K562 (cell line): ENCODE measurements at regions not wholly inside any gene's neighbourhood (a gene's known extent, or its start where the extent isn't known, plus 50 kb on each side); places are given as distances from the start of the nearest gene placed in this dataset.

ENCODE experiments used
- CBX2 ChIP-seq: fragments of 200-600 bp; sonication (generic); IDR thresholded peaks from one replicate; pipeline ENCODE4 v1.6.1; 2012; ENCODE audit warnings: mild to moderate bottlenecking, low read length, inconsistent platforms; ENCODE audit not compliant: insufficient read depth, poor library complexity, severe bottlenecking
- CBX3 ChIP-seq, 2 experiments: IDR thresholded peaks; 1 replicate in 1 of 2; 2 replicates in 1 of 2; pipeline ENCODE4 v1.6.1; 2012; ENCODE audit warnings: inconsistent platforms in 2 of 2, low read length in 2 of 2, borderline replicate concordance in 1 of 2, control low read depth in 1 of 2
- CSDE1 ChIP-seq, 2 experiments: fragments of 450-650 bp; IDR thresholded peaks; 2 replicates each; pipeline ENCODE4 v1.6.1; 2016; ENCODE audit warnings: mild to moderate bottlenecking in 1 of 2
- DEAF1 ChIP-seq: fragments of 450-650 bp; formaldehyde crosslinking; IDR thresholded peaks from 2 replicates; pipeline ENCODE4 v1.4.0; 2020; ENCODE audit warnings: mild to moderate bottlenecking, moderate library complexity
- FOXK1 ChIP-seq: sonication (generic); formaldehyde crosslinking; IDR thresholded peaks from 2 replicates; pipeline ENCODE4 v1.8.0; 2022; ENCODE audit warnings: missing genetic modification reagents, mild to moderate bottlenecking, borderline replicate concordance
- HMG20B ChIP-seq: fragments of 250-450 bp; sonication (Bioruptor Pico); IDR thresholded peaks from 2 replicates; pipeline ENCODE4 v1.5.0; 2021; ENCODE audit warnings: mild to moderate bottlenecking
- PCBP1 ChIP-seq: fragments of 200-400 bp; formaldehyde crosslinking; IDR thresholded peaks from 2 replicates; pipeline ENCODE4 v1.6.1; 2018; ENCODE audit warnings: mild to moderate bottlenecking, low read depth, low read length; ENCODE audit not compliant: poor library complexity, severe bottlenecking
- PYGO2 ChIP-seq: fragments of 450-650 bp; IDR thresholded peaks from 2 replicates; pipeline ENCODE4 v1.6.1; 2016; ENCODE audit warnings: mild to moderate bottlenecking, missing genetic modification characterization, moderate library complexity, missing compliant biosample characterization
- SAP30 ChIP-seq: fragments of 200-600 bp; sonication (generic); IDR thresholded peaks from 2 replicates; pipeline ENCODE4 v1.6.1; 2012; ENCODE audit warnings: borderline replicate concordance, low read depth, mild to moderate bottlenecking, moderate library complexity, low read length, control low read depth, inconsistent platforms; ENCODE audit not compliant: insufficient read depth, poor library complexity, severe bottlenecking
- SMC3 ChIP-seq: conservative IDR thresholded peaks from 2 replicates; pipeline ENCODE4 v1.6.1; 2011; ENCODE audit warnings: low read depth, low read length, improper control_type of control experiment; ENCODE audit not compliant: insufficient read depth
- SRSF7 ChIP-seq: fragments of 200-400 bp; formaldehyde crosslinking; optimal IDR thresholded peaks from 2 replicates; pipeline ENCODE3; 2017; ENCODE audit warnings: mild to moderate bottlenecking, low read depth, low read length
- SUPT5H ChIP-seq: fragments of 450-650 bp; IDR thresholded peaks from 2 replicates; pipeline ENCODE4 v1.6.1; 2016
- TAF7 ChIP-seq: fragments of 450-650 bp; IDR thresholded peaks from 2 replicates; pipeline ENCODE4 v1.6.1; 2016; ENCODE audit warnings: missing genetic modification characterization, missing compliant biosample characterization
- YY1 ChIP-seq, 3 experiments: IDR thresholded peaks; 2 replicates each; pipeline ENCODE4 v1.6.1; 2011; ENCODE audit warnings: low read length in 2 of 3, mild to moderate bottlenecking in 2 of 3, moderate library complexity in 2 of 3, borderline replicate concordance in 1 of 3, control low read depth in 1 of 3, low read depth in 1 of 3; ENCODE audit not compliant: insufficient read depth in 3 of 3, insufficient replicate concordance in 2 of 3, control insufficient read depth in 1 of 3, insufficient read length in 1 of 3; ENCODE audit errors: extremely low read depth in 1 of 3
- ZBTB33 ChIP-seq: sonication (generic); formaldehyde crosslinking; IDR thresholded peaks from 2 replicates; pipeline ENCODE4 v1.8.1; 2023; ENCODE audit warnings: mild to moderate bottlenecking, missing genetic modification reagents
- ZNF121 ChIP-seq: sonication (generic); formaldehyde crosslinking; conservative IDR thresholded peaks from 2 replicates; pipeline ENCODE4 v1.8.0; 2022; ENCODE audit warnings: missing genetic modification reagents
- ZNF133 ChIP-seq: fragments of 250-450 bp; sonication (Bioruptor Pico); IDR thresholded peaks from 2 replicates; pipeline ENCODE4 v1.4.0; 2020; ENCODE audit warnings: mild to moderate bottlenecking
- ZNF239 ChIP-seq: fragments of 250-450 bp; sonication (Bioruptor Pico); IDR thresholded peaks from 2 replicates; pipeline ENCODE4 v1.4.0; 2020; ENCODE audit warnings: mild to moderate bottlenecking
- ZNF311 ChIP-seq: fragments of 250-450 bp; sonication (Bioruptor Pico); IDR thresholded peaks from 2 replicates; pipeline ENCODE4 v1.4.0; 2020; ENCODE audit warnings: mild to moderate bottlenecking, moderate library complexity
- ZNF384 ChIP-seq: IDR thresholded peaks from 2 replicates; pipeline ENCODE4 v1.6.1; 2012; ENCODE audit warnings: low read depth, low read length, improper control_type of control experiment

GRCh38 chr5:138701678-138702077 lies 51.5 kb upstream of the CTNNA1 start (continued):
- no peak for TF ChIP-seq SAP30
- TF ChIP-seq CBX3 (IDR thresholded peaks at IDR 0.05; ENCODE audit: borderline replicate concordance in 1 of 2, low read length in 2 of 2): no peak
- TF ChIP-seq YY1 (IDR thresholded peaks at IDR 0.05; ENCODE audit: borderline replicate concordance in 1 of 3, control insufficient read depth in 1 of 3, extremely low read depth in 1 of 3, insufficient read depth in 3 of 3, insufficient read length in 1 of 3, insufficient replicate concordance in 2 of 3, low read depth in 1 of 3, low read length in 2 of 3): peak in 1 of 3 experiments; percentile 51
- no peak for TF ChIP-seq CBX2
- no peak for TF ChIP-seq ZNF121 (CRISPR knock-in tag)
- TF ChIP-seq ZNF133 (CRISPR knock-in tag): no peak
- no peak for TF ChIP-seq FOXK1 (CRISPR knock-in tag)
- TF ChIP-seq TAF7 (tag): 0 out of 2 replicates have a peak, but pooled peaks have one; percentile 23
- no peak for TF ChIP-seq ZNF384
- no peak for TF ChIP-seq SRSF7
- TF ChIP-seq CSDE1 (IDR thresholded peaks at IDR 0.05): no peak
- peak; percentile 48; the same call in 1 of the 2 replicates for TF ChIP-seq ZNF311 (CRISPR knock-in tag)
- 0 out of 2 replicates have a peak, but pooled peaks have one; percentile 30 for TF ChIP-seq PYGO2 (tag)
- no peak for TF ChIP-seq ZBTB33 (CRISPR knock-in tag)
- no peak for TF ChIP-seq SUPT5H
- no peak for TF ChIP-seq DEAF1 (CRISPR knock-in tag)
- no peak for TF ChIP-seq ZNF239 (CRISPR knock-in tag)
- no peak for TF ChIP-seq PCBP1
- no peak for TF ChIP-seq SMC3
- TF ChIP-seq HMG20B (CRISPR knock-in tag): no peak
